A549 (cell line): ENCODE measurements at regions not wholly inside any gene's neighbourhood (a gene's known extent, or its start where the extent isn't known, plus 50 kb on each side); places are given as distances from the start of the nearest gene placed in this dataset.

Source experiments
- CEBPB ChIP-seq, 2 experiments: fragments of >200 bp in 1 of 2; sonication (Bioruptor Twin) in 1 of 2; formaldehyde crosslinking in 1 of 2; IDR thresholded peaks; 2 replicates each; pipeline ENCODE4 v1.6.1; 2012 to 2016
- CTCF ChIP-seq: fragments of >200 bp; sonication (Bioruptor Twin); formaldehyde crosslinking; IDR thresholded peaks from 3 replicates; pipeline ENCODE4 v1.5.1; 2016
- EHMT2 ChIP-seq: fragments of 200-600 bp; sonication (generic); IDR thresholded peaks from 2 replicates; pipeline ENCODE4 v1.6.1; 2016; ENCODE audit warnings: antibody characterized with exemption, low read depth, mild to moderate bottlenecking, moderate library complexity
- ELK1 ChIP-seq: fragments of 150-350 bp; IDR thresholded peaks from 2 replicates; pipeline ENCODE4 v1.6.1; 2014; ENCODE audit warnings: low read depth, mild to moderate bottlenecking, low read length
- EP300 ChIP-seq, 2 experiments: fragments of >200 bp; sonication (Bioruptor Twin); formaldehyde crosslinking; IDR thresholded peaks; 2 replicates in 1 of 2; 3 replicates in 1 of 2; pipeline ENCODE4 v1.6.1; 2016 to 2017
- HOXA7 ChIP-seq: fragments of 250-450 bp; sonication (Bioruptor Pico); IDR thresholded peaks from 2 replicates; pipeline ENCODE4 v1.5.0; 2020; ENCODE audit warnings: mild to moderate bottlenecking, moderate library complexity
- KDM1A ChIP-seq: fragments of 200-600 bp; sonication (generic); IDR thresholded peaks from 2 replicates; pipeline ENCODE4 v1.6.1; 2016; ENCODE audit warnings: low read depth, mild to moderate bottlenecking
- KDM5A ChIP-seq: fragments of 200-600 bp; sonication (generic); IDR thresholded peaks from 2 replicates; pipeline ENCODE4 v1.6.1; 2016; ENCODE audit warnings: antibody characterized with exemption, mild to moderate bottlenecking
- MYC ChIP-seq: IDR thresholded peaks from 2 replicates; pipeline ENCODE4 v1.6.1; 2012; ENCODE audit warnings: mild to moderate bottlenecking, inconsistent platforms, low read length, improper control_type of control experiment, borderline replicate concordance
- NPAS2 ChIP-seq: fragments of 250-450 bp; sonication (Bioruptor Pico); IDR thresholded peaks from 2 replicates; pipeline ENCODE4 v1.8.0; 2022; ENCODE audit warnings: mild to moderate bottlenecking, moderate library complexity, borderline replicate concordance
- POLR2A ChIP-seq: IDR thresholded peaks from 2 replicates; pipeline ENCODE4 v1.6.1; 2012; ENCODE audit warnings: mild to moderate bottlenecking, low read length
- POLR2AphosphoS2 ChIP-seq: conservative IDR thresholded peaks from 2 replicates; pipeline ENCODE4 v1.6.1; 2012; ENCODE audit warnings: low read length, improper control_type of control experiment, inconsistent platforms
- ZFP36 ChIP-seq: fragments of 450-650 bp; IDR thresholded peaks from 2 replicates; pipeline ENCODE4 v1.6.1; 2014; ENCODE audit warnings: borderline replicate concordance; ENCODE audit not compliant: partially characterized antibody

GRCh38 chr3:38968891-38969290 lies 82.9 kb downstream of the SCN11A start:
- TF ChIP-seq MYC (no peak), CEBPB (IDR thresholded peaks at IDR 0.05) (no peak), POLR2AphosphoS2 (no peak), CTCF (no peak), HOXA7 (no peak), ZFP36 (no peak), EP300 (IDR thresholded peaks at IDR 0.05) (no peak), ELK1 (no peak), POLR2A (no peak), KDM5A (no peak), NPAS2 (CRISPR knock-in tag) (no peak), KDM1A (no peak), EHMT2 (no peak)
